Stimulated activated CD4-positive, alpha-beta T cell treated with anti-CD3 and anti-CD28 coated beads, Interleukin-2, amount 100 ng/mL, for 48 hours (primary cell): ENCODE measurements at regions not wholly inside any gene's neighbourhood (a gene's known extent, or its start where the extent isn't known, plus 50 kb on each side); places are given as distances from the start of the nearest gene placed in this dataset.

Experiments used
- DNase-seq, 2 donors: peaks; one replicate each; pipeline ENCODE4 v3.0.0-alpha.2; 2020

DNA sequence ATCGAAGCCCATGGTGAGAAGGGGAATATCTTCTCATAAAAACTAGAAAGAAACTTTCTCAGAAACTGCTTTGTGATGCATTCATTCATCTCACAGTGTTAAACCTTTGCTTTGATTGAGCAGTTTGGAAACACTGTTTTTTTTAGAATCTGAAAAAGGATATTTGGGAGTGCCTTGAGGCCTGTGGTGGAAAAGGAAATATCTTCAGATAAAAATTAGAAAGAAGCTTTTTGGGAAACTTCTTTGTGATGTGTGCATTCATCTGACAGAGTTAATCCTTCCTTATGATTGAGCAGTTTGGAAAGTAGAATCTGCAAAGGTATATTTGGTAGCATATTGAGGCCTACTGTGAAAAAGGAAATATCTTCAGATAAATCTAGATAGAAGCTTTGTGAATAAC lies 1594.9 kb downstream of the UQCRFS1 start:
- no peak for DNase-seq

DNA sequence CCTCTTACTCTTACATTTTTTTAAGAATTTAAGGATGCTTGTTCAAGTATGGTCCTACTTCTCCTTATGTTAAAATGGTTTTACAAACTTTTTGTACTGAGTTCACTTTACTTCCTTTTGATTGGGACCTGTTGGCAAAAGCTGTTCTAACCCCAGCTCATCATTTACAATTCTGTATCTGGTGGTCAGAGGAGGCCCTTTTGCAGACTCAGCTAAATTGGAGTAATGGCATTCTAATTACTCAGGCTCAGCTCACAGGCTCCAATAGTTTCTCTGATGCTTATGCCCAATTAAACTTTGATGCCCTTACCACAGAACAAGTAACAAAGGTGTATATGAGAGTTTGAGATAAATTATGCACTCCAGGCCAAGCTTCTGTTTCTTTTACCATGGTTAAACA lies 1632.0 kb downstream of the UQCRFS1 start:
- no peak for DNase-seq
